Lower leg skin (tissue), 3 donors: ENCODE measurements at regions not wholly inside any gene's neighbourhood (a gene's known extent, or its start where the extent isn't known, plus 50 kb on each side); places are given as distances from the start of the nearest gene placed in this dataset.
"Not testable (repeated sequence)": the region's sequence is repeated elsewhere in the genome, so short reads cannot be mapped to it uniquely, and the experiment has no call there.

Experiments used
- CTCF ChIP-seq, 3 donors: fragments of 450-650 bp; IDR thresholded peaks; one replicate each; pipeline ENCODE4 v1.5.1; 2016; ENCODE audit warnings: antibody characterized with exemption in 3 of 3, mild to moderate bottlenecking in 3 of 3, moderate library complexity in 2 of 3
- POLR2A ChIP-seq, 2 donors: fragments of 450-650 bp; IDR thresholded peaks; one replicate each; pipeline ENCODE4 v1.6.1; 2016 to 2017; ENCODE audit warnings: antibody characterized with exemption in 2 of 2, mild to moderate bottlenecking in 1 of 2, moderate library complexity in 1 of 2

GRCh38 chr9:107763469-107763868 lies 273.9 kb upstream of the KLF4 start:
- not testable (repeated sequence) for TF ChIP-seq POLR2A, CTCF (IDR thresholded peaks at IDR 0.05)
